HEK293T (cell line): ENCODE measurements at regions not wholly inside any gene's neighbourhood (a gene's known extent, or its start where the extent isn't known, plus 50 kb on each side); places are given as distances from the start of the nearest gene placed in this dataset.

Experiments used
- CTCF ChIA-PET: fragments of 350-600 bp; formaldehyde crosslinking; extraction: SDS; loops from one replicate; lab custom pipeline; 2021; ENCODE audit warnings: antibody characterized with exemption, inconsistent platforms; lab: Yijun Ruan, JAX
- POLR2A ChIA-PET: fragments of 350-600 bp; formaldehyde crosslinking; extraction: SDS; loops from one replicate; lab custom pipeline; 2020; ENCODE audit warnings: antibody characterized with exemption, inconsistent platforms; lab: Yijun Ruan, JAX
- DNase-seq: peaks from one replicate; pipeline ENCODE4 v3.0.0; 2012; ENCODE audit warnings: mixed read lengths; ENCODE audit errors: extremely low spot score
- ARNT ChIP-seq: fragments of 450-650 bp; IDR thresholded peaks from 2 replicates; pipeline ENCODE4 v1.6.1; 2017; ENCODE audit warnings: mild to moderate bottlenecking
- BHLHE40 ChIP-seq: fragments of 450-650 bp; IDR thresholded peaks from 2 replicates; pipeline ENCODE4 v1.6.1; 2016; ENCODE audit warnings: mild to moderate bottlenecking, moderate library complexity, borderline replicate concordance
- CTBP1 ChIP-seq: fragments of 450-650 bp; IDR thresholded peaks from 2 replicates; pipeline ENCODE4 v1.6.1; 2016; ENCODE audit warnings: borderline replicate concordance
- ELF4 ChIP-seq: fragments of 450-650 bp; IDR thresholded peaks from 2 replicates; pipeline ENCODE4 v1.6.1; 2017; ENCODE audit warnings: antibody characterized with exemption
- FOXA1 ChIP-seq: fragments of 450-650 bp; IDR thresholded peaks from 2 replicates; pipeline ENCODE4 v1.6.1; 2016; ENCODE audit warnings: mild to moderate bottlenecking
- FOXK2 ChIP-seq: fragments of 450-650 bp; IDR thresholded peaks from 2 replicates; pipeline ENCODE4 v1.6.1; 2016; ENCODE audit warnings: mild to moderate bottlenecking
- FOXM1 ChIP-seq: fragments of 450-650 bp; IDR thresholded peaks from 2 replicates; pipeline ENCODE4 v1.6.1; 2017; ENCODE audit warnings: mild to moderate bottlenecking, borderline replicate concordance
- HDGF ChIP-seq: fragments of 450-650 bp; IDR thresholded peaks from 2 replicates; pipeline ENCODE4 v1.6.1; 2017; ENCODE audit warnings: antibody characterized with exemption, borderline replicate concordance
- L3MBTL2 ChIP-seq: fragments of 450-650 bp; conservative IDR thresholded peaks from 2 replicates; pipeline ENCODE4 v1.6.1; 2016; ENCODE audit warnings: mild to moderate bottlenecking
- LEF1 ChIP-seq: fragments of 450-650 bp; IDR thresholded peaks from 2 replicates; pipeline ENCODE4 v1.6.1; 2017; ENCODE audit warnings: mild to moderate bottlenecking, borderline replicate concordance
- NFRKB ChIP-seq: fragments of 450-650 bp; IDR thresholded peaks from 2 replicates; pipeline ENCODE4 v1.6.1; 2016; ENCODE audit warnings: mild to moderate bottlenecking, moderate library complexity
- SP1 ChIP-seq: fragments of 450-650 bp; IDR thresholded peaks from 2 replicates; pipeline ENCODE4 v1.6.1; 2017
- SUZ12 ChIP-seq: fragments of 450-650 bp; IDR thresholded peaks from 2 replicates; pipeline ENCODE4 v1.6.1; 2016; ENCODE audit warnings: mild to moderate bottlenecking
- TARDBP ChIP-seq: fragments of 450-650 bp; IDR thresholded peaks from 2 replicates; pipeline ENCODE4 v1.6.1; 2016
- ZNF384 ChIP-seq: fragments of 450-650 bp; IDR thresholded peaks from 2 replicates; pipeline ENCODE4 v1.6.1; 2016
- TF ChIP-seq, protein P1 (sequence below): fragments of 450-650 bp; IDR thresholded peaks from 2 replicates; pipeline ENCODE4 v1.6.1; 2016

DNA sequence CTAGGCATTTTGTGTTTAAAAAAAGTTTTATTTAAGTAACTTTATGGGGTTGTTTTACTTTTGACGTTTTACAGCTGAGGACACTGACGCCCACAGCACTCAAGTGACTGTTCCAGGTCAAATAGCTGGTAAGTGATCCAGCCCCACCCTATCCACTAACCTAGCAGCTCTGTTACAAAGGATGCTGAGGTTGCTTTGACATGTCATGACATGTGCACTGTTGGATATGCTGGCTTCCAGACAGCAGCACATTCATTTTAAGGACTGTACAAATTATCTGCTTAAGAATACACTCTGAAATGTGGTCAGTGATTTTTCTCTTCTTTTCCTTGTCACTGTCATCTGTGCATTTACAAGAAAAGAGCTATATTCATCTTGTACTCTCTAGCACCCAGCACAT, 417.5 kb downstream of the ZEB2 start:
- TF ChIP-seq ELF4 (no peak), TARDBP (no peak), NFRKB (no peak), LEF1 (no peak), L3MBTL2 (no peak), FOXM1 (no peak), CTBP1 (no peak), HDGF (no peak), FOXK2 (no peak), ARNT (no peak), BHLHE40 (no peak), SUZ12 (no peak), SP1 (no peak), ZNF384 (no peak)
- TF ChIP-seq, protein P1, sequence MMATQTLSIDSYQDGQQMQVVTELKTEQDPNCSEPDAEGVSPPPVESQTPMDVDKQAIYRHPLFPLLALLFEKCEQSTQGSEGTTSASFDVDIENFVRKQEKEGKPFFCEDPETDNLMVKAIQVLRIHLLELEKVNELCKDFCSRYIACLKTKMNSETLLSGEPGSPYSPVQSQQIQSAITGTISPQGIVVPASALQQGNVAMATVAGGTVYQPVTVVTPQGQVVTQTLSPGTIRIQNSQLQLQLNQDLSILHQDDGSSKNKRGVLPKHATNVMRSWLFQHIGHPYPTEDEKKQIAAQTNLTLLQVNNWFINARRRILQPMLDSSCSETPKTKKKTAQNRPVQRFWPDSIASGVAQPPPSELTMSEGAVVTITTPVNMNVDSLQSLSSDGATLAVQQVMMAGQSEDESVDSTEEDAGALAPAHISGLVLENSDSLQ, result no peak
- CTCF ChIA-PET, result no interaction called here
- POLR2A ChIA-PET, result no interaction called here
- no peak for DNase-seq

DNA sequence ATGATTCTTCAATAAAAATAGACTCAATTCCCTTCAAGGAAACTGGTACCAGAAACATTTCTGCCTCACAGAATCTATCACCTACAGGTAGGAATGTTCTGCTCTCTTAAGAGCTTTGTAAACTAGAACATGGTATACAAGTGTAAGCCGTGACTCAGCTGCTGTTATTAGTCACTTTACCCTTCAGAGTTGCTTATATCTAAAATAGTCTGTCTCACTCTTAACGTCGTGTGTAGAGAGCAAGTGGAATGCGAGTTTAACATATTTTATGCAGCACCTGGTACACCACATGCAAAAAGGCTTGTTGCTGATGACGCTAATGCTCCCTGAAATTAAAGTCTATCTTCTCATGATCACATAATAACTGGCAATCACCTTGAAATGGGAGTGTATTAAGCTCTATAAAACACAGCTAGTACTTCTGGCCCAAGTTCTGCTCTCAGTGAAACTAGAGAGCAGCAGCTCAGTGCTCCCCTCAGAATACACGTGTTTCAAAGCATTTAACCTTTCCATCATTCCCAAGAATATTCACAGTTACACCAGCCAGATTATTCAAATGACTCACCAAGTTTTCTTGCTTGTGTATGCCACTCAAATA, 420.0 kb downstream of the ZEB2 start:
- POLR2A ChIA-PET, result no interaction called here
- CTCF ChIA-PET, result no interaction called here
- DNase-seq, result no peak
- TF ChIP-seq NFRKB (no peak), SUZ12 (no peak), CTBP1 (no peak), HDGF (no peak)

DNA sequence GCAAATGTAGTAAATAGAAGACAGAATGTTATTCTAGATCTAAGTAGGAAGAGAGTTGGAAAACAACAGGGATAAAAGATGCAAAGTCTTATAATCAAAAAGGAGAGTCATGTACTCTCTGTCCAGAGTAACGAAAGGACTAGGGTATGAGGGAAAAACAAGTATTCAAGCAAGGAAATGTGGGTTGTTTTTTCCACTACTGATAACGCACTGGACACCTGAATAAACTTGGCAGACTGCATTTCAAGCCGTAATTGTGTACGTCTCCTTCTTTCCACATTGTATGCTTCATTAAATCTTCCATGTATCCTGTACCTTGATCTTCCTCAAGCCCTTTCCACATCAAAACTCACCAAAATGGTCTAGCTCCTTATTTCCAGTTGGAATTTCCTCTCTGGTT, 420.6 kb downstream of the ZEB2 start:
- DNase-seq, result no peak
- POLR2A ChIA-PET, result no interaction called here

DNA sequence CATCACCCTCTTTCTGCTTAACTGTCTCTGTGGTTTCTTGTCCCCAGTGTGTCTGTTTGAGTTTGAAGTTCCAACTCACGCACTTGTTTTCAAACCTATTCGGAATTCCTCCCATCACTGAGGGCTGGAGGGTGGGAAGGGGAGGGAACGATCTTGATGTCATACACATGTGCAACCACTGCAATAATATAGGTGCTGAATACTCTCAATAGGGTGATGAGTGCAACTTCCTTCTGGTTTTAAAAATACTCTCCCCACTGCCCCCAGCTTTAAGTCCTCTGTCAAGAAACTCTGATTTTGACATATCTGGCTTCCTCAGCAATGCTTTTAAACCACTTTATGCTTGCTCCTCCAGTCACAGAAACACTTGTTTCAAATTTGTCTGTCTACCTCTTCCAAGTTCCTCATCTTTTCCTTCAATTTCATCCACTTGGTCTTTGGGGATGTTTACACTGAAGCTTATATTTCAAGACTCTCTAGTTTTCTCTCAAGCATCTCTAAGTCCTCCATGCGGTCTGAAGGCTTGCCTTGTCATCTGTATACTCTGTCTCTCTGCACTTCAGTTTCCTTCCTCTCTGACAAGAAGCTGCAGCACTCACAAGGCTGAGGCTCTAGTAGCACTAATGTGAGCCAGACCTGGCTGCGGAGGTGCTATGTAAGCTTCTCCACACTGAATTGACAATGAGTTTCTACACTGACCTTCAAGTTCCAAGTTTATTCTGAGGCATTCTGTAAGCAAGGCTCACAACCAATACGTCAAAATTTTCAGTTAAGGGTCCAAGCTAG, 422.3 kb downstream of the ZEB2 start:
- TF ChIP-seq BHLHE40, result no peak
- TF ChIP-seq L3MBTL2, result no peak
- no peak for TF ChIP-seq FOXM1
- no peak for DNase-seq
- CTCF ChIA-PET, result no interaction called here
- POLR2A ChIA-PET, result no interaction called here

More for the DNA sequence above, 420.6 kb downstream of the ZEB2 start:
- CTCF ChIA-PET, result no interaction called here
- TF ChIP-seq LEF1, result no peak
- no peak for TF ChIP-seq FOXK2
- no peak for TF ChIP-seq ZNF384
- TF ChIP-seq FOXM1, result no peak
- TF ChIP-seq, protein P1, result no peak
- TF ChIP-seq ELF4, result no peak
- no peak for TF ChIP-seq NFRKB
- no peak for TF ChIP-seq SUZ12
- no peak for TF ChIP-seq ARNT
- no peak for TF ChIP-seq FOXA1
- no peak for TF ChIP-seq BHLHE40

DNA sequence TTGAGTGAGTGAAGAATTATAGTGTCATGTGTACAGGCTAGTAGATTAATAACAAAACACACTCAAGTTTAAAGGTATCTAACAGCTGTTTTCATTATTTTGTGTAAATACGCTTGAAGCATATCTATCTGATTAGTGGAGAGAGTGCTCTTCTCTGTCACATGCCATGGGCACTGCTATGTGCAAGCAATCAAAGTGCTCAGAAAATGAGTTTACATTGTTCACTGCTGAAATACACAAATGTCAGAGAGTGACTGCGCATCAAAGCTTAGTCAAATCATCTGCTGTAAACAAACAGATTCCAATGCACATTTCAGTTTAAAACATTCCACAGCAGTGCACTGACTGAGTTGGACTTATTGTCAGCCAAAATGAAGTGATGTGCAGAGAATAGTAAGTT, 423.4 kb downstream of the ZEB2 start:
- ChIA-PET POLR2A (no interaction called here), CTCF (no interaction called here)
- DNase-seq, result no peak
- no peak for TF ChIP-seq CTBP1
- TF ChIP-seq TARDBP, result no peak
- no peak for TF ChIP-seq FOXA1
- TF ChIP-seq FOXK2, result no peak
- TF ChIP-seq NFRKB, result no peak
- TF ChIP-seq ARNT, result no peak
- no peak for TF ChIP-seq LEF1

DNA sequence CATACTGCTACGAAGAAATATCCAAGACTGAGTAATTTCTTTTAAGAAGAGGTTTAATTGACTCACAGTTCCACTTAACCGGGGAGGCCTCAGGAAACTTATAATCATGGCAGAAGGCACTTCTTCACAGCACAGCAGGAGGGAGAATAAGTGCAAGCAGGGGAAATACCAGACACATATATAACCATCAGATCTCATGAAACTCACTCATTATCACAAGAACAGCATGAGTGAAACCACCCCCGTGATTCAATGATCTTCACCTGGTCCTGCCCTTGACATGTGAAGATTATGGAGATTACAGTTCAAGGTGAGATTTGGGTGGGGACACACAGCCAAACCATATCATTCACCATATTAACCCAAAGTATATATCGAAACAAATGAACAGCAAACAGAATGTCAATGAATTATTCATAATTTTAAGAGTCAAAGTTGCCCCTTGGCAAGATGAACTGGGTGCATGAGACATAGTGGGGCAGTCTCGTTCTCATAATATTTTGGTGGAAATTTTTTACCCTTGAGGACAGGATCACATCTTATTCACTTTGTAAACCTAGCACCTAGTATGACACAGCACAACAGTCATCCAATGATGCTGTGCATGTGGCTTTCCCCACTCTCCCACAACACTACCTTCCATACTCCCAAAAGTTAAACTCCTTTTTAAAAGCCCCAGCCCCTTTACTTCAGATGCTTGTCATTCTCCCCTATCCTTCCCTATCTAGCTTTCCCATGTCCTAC, 425.3 kb downstream of the ZEB2 start:
- TF ChIP-seq L3MBTL2 (no peak), FOXK2 (no peak), LEF1 (no peak), ZNF384 (no peak), SUZ12 (no peak), ELF4 (no peak), ARNT (no peak), FOXM1 (no peak), CTBP1 (no peak), FOXA1 (no peak), BHLHE40 (no peak), HDGF (no peak), TARDBP (no peak), NFRKB (no peak)
- no peak for DNase-seq
- CTCF ChIA-PET, result no interaction called here
- POLR2A ChIA-PET, result no interaction called here

DNA sequence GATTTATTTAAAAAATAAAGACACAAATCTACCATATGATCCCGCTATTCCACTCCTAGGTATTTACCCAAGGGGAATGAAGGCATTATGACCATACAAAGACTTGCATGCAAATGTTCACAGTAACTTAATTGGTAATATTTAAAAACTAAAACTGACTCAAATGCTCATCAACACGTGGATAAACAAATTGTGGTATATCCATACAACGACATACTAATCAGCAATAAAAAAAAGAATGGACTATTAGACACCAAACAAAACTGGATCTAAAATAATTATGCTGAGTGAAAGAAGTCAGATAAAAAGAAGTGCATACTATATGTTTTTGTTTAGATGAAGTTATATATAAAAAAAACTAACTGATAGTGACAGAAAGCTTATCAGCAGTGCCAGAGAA, 428.3 kb downstream of the ZEB2 start:
- ChIA-PET CTCF (no interaction called here), POLR2A (no interaction called here)
- TF ChIP-seq, protein P1, result no peak
- TF ChIP-seq LEF1 (no peak), SP1 (no peak), FOXM1 (no peak), FOXA1 (no peak), ARNT (no peak), ZNF384 (no peak), HDGF (no peak), TARDBP (no peak), L3MBTL2 (no peak), CTBP1 (no peak), BHLHE40 (no peak), NFRKB (no peak), FOXK2 (no peak), ELF4 (no peak), SUZ12 (no peak)
- DNase-seq, result no peak
